GM23338 (cell line): ENCODE measurements at regions not wholly inside any gene's neighbourhood (a gene's known extent, or its start where the extent isn't known, plus 50 kb on each side); places are given as distances from the start of the nearest gene placed in this dataset.

Experiments used
- CREB1 ChIP-seq: fragments of 250-450 bp; sonication (Bioruptor Pico); IDR thresholded peaks from 2 replicates; pipeline ENCODE4 v1.5.0; 2020; ENCODE audit warnings: low read depth, mild to moderate bottlenecking, moderate library complexity
- ETS1 ChIP-seq: IDR thresholded peaks from 2 replicates; pipeline ENCODE4 v1.6.1; 2016; ENCODE audit warnings: antibody characterized with exemption
- EZH2 ChIP-seq: fragments of 200-600 bp; sonication (generic); IDR thresholded peaks from one replicate; pipeline ENCODE4 v1.8.0; 2017; ENCODE audit warnings: antibody characterized with exemption, mild to moderate bottlenecking, low read depth; ENCODE audit not compliant: unreplicated experiment
- EZH2phosphoT487 ChIP-seq: fragments of 200-600 bp; sonication (generic); IDR thresholded peaks from one replicate; pipeline ENCODE4 v1.8.1; 2018; ENCODE audit warnings: antibody characterized with exemption; ENCODE audit not compliant: unreplicated experiment
- JUNB ChIP-seq: IDR thresholded peaks from one replicate; pipeline ENCODE4 v1.6.1; 2016; ENCODE audit warnings: antibody characterized with exemption; ENCODE audit not compliant: unreplicated experiment
- NANOG ChIP-seq: IDR thresholded peaks from 2 replicates; pipeline ENCODE4 v1.6.1; 2016; ENCODE audit warnings: antibody characterized with exemption, borderline replicate concordance
- POLR2AphosphoS5 ChIP-seq: IDR thresholded peaks from 2 replicates; pipeline ENCODE4 v1.6.1; 2016; ENCODE audit warnings: antibody characterized with exemption, low read depth
- REST ChIP-seq: IDR thresholded peaks from one replicate; pipeline ENCODE4 v1.6.1; 2018; ENCODE audit warnings: antibody characterized with exemption; ENCODE audit not compliant: unreplicated experiment
- STAT1 ChIP-seq: IDR thresholded peaks from one replicate; pipeline ENCODE4 v1.6.1; 2016; ENCODE audit warnings: antibody characterized with exemption; ENCODE audit not compliant: unreplicated experiment
- ZNF114 ChIP-seq: fragments of 250-450 bp; sonication (Bioruptor Pico); IDR thresholded peaks from 2 replicates; pipeline ENCODE4 v1.5.0; 2020; ENCODE audit warnings: mild to moderate bottlenecking, moderate library complexity
- ZNF331 ChIP-seq: fragments of 250-450 bp; sonication (Bioruptor Pico); IDR thresholded peaks from 2 replicates; pipeline ENCODE4 v1.5.0; 2020; ENCODE audit warnings: low read depth, mild to moderate bottlenecking, moderate library complexity
- TF ChIP-seq, protein P1 (sequence below), 2 experiments: fragments of 200-600 bp in 1 of 2; sonication (generic) in 1 of 2; conservative IDR thresholded peaks; 2 replicates each; pipeline versions ENCODE4 v1.5.1 to v1.6.1; 2016 to 2017; ENCODE audit warnings: antibody characterized with exemption in 2 of 2, low read depth in 2 of 2, mild to moderate bottlenecking in 2 of 2, moderate library complexity in 1 of 2
- TF ChIP-seq, protein P2 (sequence below): fragments of 250-450 bp; sonication (Bioruptor Pico); IDR thresholded peaks from 2 replicates; pipeline ENCODE4 v1.5.0; 2020; ENCODE audit warnings: mild to moderate bottlenecking, moderate library complexity

GRCh38 chr2:234741976-234742375, 209.8 kb upstream of the SH3BP4 start:
- TF ChIP-seq, protein P1, sequence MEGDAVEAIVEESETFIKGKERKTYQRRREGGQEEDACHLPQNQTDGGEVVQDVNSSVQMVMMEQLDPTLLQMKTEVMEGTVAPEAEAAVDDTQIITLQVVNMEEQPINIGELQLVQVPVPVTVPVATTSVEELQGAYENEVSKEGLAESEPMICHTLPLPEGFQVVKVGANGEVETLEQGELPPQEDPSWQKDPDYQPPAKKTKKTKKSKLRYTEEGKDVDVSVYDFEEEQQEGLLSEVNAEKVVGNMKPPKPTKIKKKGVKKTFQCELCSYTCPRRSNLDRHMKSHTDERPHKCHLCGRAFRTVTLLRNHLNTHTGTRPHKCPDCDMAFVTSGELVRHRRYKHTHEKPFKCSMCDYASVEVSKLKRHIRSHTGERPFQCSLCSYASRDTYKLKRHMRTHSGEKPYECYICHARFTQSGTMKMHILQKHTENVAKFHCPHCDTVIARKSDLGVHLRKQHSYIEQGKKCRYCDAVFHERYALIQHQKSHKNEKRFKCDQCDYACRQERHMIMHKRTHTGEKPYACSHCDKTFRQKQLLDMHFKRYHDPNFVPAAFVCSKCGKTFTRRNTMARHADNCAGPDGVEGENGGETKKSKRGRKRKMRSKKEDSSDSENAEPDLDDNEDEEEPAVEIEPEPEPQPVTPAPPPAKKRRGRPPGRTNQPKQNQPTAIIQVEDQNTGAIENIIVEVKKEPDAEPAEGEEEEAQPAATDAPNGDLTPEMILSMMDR (conservative IDR thresholded peaks at IDR 0.05; ENCODE audit: low read depth in 2 of 2) = no peak
- TF ChIP-seq POLR2AphosphoS5 (no peak), EZH2 (no peak), JUNB (no peak), EZH2phosphoT487 (no peak), REST (no peak), CREB1 (CRISPR knock-in tag) (no peak), STAT1 (no peak), ZNF114 (CRISPR knock-in tag) (no peak), ETS1 (no peak), NANOG (no peak), ZNF331 (CRISPR knock-in tag) (no peak)
- TF ChIP-seq, protein P2, sequence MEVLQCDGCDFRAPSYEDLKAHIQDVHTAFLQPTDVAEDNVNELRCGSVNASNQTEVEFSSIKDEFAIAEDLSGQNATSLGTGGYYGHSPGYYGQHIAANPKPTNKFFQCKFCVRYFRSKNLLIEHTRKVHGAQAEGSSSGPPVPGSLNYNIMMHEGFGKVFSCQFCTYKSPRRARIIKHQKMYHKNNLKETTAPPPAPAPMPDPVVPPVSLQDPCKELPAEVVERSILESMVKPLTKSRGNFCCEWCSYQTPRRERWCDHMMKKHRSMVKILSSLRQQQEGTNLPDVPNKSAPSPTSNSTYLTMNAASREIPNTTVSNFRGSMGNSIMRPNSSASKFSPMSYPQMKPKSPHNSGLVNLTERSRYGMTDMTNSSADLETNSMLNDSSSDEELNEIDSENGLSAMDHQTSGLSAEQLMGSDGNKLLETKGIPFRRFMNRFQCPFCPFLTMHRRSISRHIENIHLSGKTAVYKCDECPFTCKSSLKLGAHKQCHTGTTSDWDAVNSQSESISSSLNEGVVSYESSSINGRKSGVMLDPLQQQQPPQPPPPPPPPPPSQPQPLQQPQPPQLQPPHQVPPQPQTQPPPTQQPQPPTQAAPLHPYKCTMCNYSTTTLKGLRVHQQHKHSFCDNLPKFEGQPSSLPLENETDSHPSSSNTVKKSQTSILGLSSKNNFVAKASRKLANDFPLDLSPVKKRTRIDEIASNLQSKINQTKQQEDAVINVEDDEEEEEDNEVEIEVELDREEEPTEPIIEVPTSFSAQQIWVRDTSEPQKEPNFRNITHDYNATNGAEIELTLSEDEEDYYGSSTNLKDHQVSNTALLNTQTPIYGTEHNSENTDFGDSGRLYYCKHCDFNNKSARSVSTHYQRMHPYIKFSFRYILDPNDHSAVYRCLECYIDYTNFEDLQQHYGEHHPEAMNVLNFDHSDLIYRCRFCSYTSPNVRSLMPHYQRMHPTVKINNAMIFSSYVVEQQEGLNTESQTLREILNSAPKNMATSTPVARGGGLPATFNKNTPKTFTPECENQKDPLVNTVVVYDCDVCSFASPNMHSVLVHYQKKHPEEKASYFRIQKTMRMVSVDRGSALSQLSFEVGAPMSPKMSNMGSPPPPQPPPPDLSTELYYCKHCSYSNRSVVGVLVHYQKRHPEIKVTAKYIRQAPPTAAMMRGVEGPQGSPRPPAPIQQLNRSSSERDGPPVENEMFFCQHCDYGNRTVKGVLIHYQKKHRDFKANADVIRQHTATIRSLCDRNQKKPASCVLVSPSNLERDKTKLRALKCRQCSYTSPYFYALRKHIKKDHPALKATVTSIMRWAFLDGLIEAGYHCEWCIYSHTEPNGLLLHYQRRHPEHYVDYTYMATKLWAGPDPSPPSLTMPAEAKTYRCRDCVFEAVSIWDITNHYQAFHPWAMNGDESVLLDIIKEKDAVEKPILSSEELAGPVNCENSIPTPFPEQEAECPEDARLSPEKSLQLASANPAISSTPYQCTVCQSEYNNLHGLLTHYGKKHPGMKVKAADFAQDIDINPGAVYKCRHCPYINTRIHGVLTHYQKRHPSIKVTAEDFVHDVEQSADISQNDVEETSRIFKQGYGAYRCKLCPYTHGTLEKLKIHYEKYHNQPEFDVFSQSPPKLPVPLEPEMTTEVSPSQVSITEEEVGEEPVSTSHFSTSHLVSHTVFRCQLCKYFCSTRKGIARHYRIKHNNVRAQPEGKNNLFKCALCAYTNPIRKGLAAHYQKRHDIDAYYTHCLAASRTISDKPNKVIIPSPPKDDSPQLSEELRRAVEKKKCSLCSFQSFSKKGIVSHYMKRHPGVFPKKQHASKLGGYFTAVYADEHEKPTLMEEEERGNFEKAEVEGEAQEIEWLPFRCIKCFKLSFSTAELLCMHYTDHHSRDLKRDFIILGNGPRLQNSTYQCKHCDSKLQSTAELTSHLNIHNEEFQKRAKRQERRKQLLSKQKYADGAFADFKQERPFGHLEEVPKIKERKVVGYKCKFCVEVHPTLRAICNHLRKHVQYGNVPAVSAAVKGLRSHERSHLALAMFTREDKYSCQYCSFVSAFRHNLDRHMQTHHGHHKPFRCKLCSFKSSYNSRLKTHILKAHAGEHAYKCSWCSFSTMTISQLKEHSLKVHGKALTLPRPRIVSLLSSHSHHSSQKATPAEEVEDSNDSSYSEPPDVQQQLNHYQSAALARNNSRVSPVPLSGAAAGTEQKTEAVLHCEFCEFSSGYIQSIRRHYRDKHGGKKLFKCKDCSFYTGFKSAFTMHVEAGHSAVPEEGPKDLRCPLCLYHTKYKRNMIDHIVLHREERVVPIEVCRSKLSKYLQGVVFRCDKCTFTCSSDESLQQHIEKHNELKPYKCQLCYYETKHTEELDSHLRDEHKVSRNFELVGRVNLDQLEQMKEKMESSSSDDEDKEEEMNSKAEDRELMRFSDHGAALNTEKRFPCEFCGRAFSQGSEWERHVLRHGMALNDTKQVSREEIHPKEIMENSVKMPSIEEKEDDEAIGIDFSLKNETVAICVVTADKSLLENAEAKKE (CRISPR knock-in tag) = no peak
